Right atrium auricular region (tissue), 2 donors: ENCODE measurements at regions not wholly inside any gene's neighbourhood (a gene's known extent, or its start where the extent isn't known, plus 50 kb on each side); places are given as distances from the start of the nearest gene placed in this dataset.
"Not testable (repeated sequence)": the region's sequence is repeated elsewhere in the genome, so short reads cannot be mapped to it uniquely, and the experiment has no call there.

Experiments used
- DNase-seq: peaks from one replicate; pipeline ENCODE4 v3.0.0-alpha.2; 2019; ENCODE audit warnings: low spot score
- H3K27ac ChIP-seq, 2 donors: fragments of 200-600 bp; sonication (generic); 1 replicate in 1 of 2; 2 replicates in 1 of 2; pipeline ENCODE4 v1.5.1; 2016 to 2019
- H3K27me3 ChIP-seq, 2 donors: fragments of 200-600 bp; sonication (generic); one replicate each; pipeline versions ENCODE4 v1.5.1 to v1.6.0; 2017 to 2019
- H3K36me3 ChIP-seq: fragments of 200-600 bp; sonication (generic); one replicate; pipeline ENCODE4 v1.5.1; 2016
- H3K4me1 ChIP-seq, 2 donors: fragments of 200-600 bp; sonication (generic); one replicate each; pipeline versions ENCODE4 v1.5.1 to v1.6.0; 2017 to 2019
- H3K4me3 ChIP-seq, 2 donors: fragments of 200-600 bp; sonication (generic); 1 replicate in 1 of 2; 2 replicates in 1 of 2; pipeline ENCODE4 v1.5.1; 2017 to 2019; ENCODE audit warnings: mild to moderate bottlenecking in 1 of 2, moderate library complexity in 1 of 2
- H3K9me3 ChIP-seq, 2 donors: fragments of 200-600 bp; sonication (generic); one replicate each; pipeline ENCODE4 v1.5.1; 2019
- TF ChIP-seq, protein P1 (sequence below), 2 donors: fragments of 200-600 bp; sonication (generic); IDR thresholded peaks; one replicate each; pipeline ENCODE4 v1.5.1; 2019; ENCODE audit warnings: antibody characterized with exemption in 2 of 2

DNA sequence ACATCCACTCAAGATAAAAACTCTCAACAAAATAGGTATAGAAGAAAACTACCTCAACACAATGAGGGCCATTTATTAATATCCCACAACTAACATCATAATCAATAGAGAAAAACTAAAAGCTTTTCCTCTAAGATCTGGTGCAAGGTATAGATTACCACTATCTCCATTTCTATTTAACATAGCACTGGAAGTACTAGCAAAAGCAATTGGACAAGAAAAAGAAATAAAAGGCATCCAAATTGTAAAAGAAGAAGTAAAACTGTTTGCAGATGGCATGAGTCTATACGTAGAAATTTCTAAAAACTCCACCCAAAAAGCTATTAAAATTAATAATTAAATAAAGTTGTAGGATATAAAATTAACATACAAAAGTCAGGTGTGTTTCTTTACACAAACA, 230.8 kb upstream of the PRSS16 start:
- Histone ChIP-seq H3K4me3 (no peak overlapping the region), H3K36me3 (no peaks in the 10 kb centered on the region), H3K9me3 (peaks cover 0 to 25% of the 10 kb centered on the region in 2 donors), H3K4me1 (peaks cover 0 to 5% of the 10 kb centered on the region in 2 donors), H3K27me3 (no peaks in the 10 kb centered on the region), H3K27ac (no peak overlapping the region)
- TF ChIP-seq, protein P1, sequence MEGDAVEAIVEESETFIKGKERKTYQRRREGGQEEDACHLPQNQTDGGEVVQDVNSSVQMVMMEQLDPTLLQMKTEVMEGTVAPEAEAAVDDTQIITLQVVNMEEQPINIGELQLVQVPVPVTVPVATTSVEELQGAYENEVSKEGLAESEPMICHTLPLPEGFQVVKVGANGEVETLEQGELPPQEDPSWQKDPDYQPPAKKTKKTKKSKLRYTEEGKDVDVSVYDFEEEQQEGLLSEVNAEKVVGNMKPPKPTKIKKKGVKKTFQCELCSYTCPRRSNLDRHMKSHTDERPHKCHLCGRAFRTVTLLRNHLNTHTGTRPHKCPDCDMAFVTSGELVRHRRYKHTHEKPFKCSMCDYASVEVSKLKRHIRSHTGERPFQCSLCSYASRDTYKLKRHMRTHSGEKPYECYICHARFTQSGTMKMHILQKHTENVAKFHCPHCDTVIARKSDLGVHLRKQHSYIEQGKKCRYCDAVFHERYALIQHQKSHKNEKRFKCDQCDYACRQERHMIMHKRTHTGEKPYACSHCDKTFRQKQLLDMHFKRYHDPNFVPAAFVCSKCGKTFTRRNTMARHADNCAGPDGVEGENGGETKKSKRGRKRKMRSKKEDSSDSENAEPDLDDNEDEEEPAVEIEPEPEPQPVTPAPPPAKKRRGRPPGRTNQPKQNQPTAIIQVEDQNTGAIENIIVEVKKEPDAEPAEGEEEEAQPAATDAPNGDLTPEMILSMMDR (IDR thresholded peaks at IDR 0.05), result no peak
- no peak for DNase-seq

DNA sequence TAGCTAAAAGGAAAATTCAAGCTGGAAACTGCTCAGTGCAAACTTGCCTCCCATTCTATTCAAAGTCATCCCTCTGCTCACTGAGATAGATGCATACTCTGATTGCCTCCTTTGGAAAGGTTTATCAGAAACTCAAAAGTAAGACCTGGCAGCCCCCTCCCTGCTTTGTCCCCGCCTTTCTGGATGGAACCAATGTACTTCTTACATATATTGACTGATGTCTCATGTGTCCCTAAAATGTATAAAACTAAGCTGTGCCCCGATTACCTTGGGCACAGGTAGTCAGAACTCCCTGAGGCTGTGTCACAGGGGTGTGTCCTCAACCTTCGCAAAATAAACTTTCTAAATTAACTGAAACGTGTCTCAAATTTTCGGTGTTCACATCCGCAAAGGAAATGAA, 229.1 kb upstream of the PRSS16 start:
- not testable (repeated sequence) for H3K4me3 ChIP-seq, H3K27ac ChIP-seq, H3K4me1 ChIP-seq, DNase-seq, H3K27me3 ChIP-seq, H3K36me3 ChIP-seq
- peaks cover 0 to 25% of the 10 kb centered on the region in 2 donors for H3K9me3 ChIP-seq

DNA sequence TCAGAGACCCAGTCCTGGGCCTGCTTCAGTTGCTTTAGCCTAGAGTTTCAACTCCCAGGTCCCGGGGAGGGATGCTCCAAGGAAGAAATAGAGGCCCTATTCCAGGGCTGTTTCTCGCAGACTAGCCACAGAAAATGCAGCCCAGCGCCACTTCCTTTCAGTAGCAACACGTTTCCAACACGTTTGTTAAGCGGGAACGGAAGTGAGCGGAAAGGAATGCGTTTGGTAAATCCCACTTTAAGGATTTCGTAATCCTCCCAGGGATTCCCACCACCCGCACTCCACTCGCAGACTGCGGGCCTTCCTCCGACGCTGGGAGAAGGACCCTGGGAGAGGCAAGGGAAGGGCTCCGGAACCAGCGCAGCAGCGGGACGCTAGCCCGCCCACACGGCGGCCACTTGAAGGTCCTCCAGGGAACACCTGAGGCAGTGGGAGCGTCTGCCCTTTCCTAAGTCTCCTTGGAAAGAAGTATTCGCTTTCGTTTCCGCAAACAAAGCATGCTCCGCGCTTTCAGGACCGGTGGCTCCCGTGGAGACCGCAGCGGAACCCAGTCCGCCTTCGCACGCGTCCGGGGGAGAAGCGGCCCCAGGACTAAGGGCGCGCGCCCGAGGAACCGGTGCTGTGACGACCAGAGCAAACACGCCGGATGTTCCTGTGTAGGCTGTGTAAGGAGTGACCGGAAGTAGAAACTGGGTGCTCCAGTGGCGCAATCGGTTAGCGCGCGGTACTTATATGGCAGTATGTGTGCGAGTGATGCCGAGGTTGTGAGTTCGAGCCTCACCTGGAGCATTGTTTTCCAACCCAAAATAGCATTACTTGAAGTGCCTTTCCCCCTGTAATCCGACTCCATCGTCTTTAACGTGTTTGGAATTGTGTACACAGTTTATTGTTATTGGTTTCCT, 227.6 kb upstream of the PRSS16 start:
- TF ChIP-seq, protein P1 (IDR thresholded peaks at IDR 0.05), result no peak
- no peaks in the 10 kb centered on the region for H3K27me3 ChIP-seq
- no peaks in the 10 kb centered on the region for H3K36me3 ChIP-seq
- peaks cover 0 to 25% of the 10 kb centered on the region in 2 donors for H3K9me3 ChIP-seq
- H3K27ac ChIP-seq, result peak overlapping the region; percentile 89 to 90
- H3K4me3 ChIP-seq, result peak overlapping the region; percentile 53 to 75
- peak; percentile 89 for DNase-seq
- peaks cover 0 to 5% of the 10 kb centered on the region in 2 donors for H3K4me1 ChIP-seq

DNA sequence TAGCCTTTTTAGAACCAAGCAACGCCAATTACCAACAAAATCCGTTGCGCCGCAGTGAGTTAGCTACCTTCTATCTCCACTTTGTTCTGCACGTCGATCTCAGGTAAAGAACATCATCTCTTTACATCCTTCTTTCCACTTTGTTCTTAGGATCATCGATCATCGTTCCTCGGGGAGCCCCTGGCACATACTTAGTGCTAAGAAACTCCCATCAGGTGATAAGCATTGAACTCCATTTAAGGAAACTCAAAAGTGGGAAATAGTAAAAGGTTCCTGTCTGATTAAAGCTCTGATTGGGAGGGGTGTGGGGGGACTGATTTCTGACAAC, 227.0 kb upstream of the PRSS16 start:
- no peak for DNase-seq
- H3K27ac ChIP-seq, result peak overlapping the region; percentile 89 to 90
- peaks cover 0 to 25% of the 10 kb centered on the region in 2 donors for H3K9me3 ChIP-seq
- H3K4me1 ChIP-seq, result peaks cover 0 to 5% of the 10 kb centered on the region in 2 donors
- TF ChIP-seq, protein P1 (IDR thresholded peaks at IDR 0.05), result no peak
- H3K36me3 ChIP-seq, result no peaks in the 10 kb centered on the region
- H3K27me3 ChIP-seq, result no peaks in the 10 kb centered on the region
- H3K4me3 ChIP-seq, result peak overlapping the region; percentile 53 to 75

DNA sequence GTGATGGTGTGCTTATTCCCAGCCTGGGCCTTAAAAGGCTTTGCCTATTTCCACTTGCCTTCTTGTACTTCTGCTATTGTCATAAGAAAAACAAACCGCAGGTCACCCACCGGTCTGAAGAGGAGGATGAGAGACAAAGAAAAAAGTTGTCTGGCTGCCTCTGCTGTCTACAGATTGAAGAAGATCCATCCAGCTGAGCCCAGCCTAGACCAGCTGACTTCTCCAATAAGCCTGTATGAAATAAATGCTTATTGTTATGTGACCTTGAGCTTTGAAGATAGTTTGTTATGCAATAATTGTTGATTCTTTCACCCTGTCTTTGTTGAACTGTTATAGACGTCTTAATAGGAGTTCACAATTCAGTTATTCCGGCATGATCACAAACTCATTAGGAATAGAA, 223.8 kb upstream of the PRSS16 start:
- H3K4me3 ChIP-seq, result no peak overlapping the region
- TF ChIP-seq, protein P1 (IDR thresholded peaks at IDR 0.05), result no peak
- H3K27ac ChIP-seq, result no peak overlapping the region
- no peaks in the 10 kb centered on the region for H3K27me3 ChIP-seq
- no peaks in the 10 kb centered on the region for H3K36me3 ChIP-seq
- H3K9me3 ChIP-seq, result no peaks in the 10 kb centered on the region
- no peak for DNase-seq
- peaks cover 0 to 5% of the 10 kb centered on the region in 2 donors for H3K4me1 ChIP-seq

DNA sequence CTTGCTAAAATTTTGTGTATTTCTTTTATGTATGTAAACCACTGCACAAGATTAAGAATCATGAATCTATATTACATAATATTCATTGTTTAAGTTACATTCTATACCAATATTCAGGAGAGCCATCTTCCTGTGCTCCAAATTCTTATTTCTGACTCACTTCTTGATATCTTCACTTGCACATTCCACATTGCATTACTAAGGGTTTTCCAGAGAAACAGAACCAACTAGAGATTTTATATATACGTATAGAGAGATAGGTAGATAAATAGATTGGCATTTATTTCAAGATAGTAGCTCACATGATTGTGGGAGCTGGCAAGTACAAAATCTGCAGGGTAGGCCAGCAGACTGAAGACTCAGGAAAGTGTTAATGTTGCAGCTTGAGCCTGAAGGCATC, 222.2 kb upstream of the PRSS16 start:
- Histone ChIP-seq H3K36me3 (no peaks in the 10 kb centered on the region), H3K27ac (no peak overlapping the region), H3K4me1 (no peaks in the 10 kb centered on the region), H3K4me3 (no peak overlapping the region), H3K9me3 (no peaks in the 10 kb centered on the region), H3K27me3 (no peaks in the 10 kb centered on the region)
- no peak for DNase-seq
- TF ChIP-seq, protein P1 (IDR thresholded peaks at IDR 0.05), result no peak
